ENCODE measurements at regions not wholly inside any gene's neighbourhood (a gene's known extent, or its start where the extent isn't known, plus 50 kb on each side); places are given as distances from the start of the nearest gene placed in this dataset.

DNA sequence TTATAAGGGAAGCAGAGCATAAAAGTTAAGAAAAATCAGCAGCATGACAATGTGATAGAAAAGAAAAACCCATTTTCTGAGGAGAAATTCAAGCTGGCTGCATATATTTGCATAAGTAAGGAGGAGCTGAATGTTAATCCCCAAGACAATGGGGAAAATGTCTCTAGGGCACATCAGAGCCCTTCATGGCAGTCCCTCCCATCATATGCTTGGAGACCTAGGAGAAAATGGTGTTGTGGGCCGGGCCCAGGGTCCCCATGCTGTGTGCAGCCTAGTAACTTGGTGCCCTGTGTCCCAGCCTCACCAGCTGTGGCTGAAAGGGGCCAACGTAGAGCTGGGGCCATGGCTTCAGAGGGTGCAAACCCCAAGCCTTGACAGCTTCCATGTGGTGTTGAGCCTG lies 100.6 kb upstream of the PLPPR4 start (continued):
- TF ChIP-seq, protein P1, sequence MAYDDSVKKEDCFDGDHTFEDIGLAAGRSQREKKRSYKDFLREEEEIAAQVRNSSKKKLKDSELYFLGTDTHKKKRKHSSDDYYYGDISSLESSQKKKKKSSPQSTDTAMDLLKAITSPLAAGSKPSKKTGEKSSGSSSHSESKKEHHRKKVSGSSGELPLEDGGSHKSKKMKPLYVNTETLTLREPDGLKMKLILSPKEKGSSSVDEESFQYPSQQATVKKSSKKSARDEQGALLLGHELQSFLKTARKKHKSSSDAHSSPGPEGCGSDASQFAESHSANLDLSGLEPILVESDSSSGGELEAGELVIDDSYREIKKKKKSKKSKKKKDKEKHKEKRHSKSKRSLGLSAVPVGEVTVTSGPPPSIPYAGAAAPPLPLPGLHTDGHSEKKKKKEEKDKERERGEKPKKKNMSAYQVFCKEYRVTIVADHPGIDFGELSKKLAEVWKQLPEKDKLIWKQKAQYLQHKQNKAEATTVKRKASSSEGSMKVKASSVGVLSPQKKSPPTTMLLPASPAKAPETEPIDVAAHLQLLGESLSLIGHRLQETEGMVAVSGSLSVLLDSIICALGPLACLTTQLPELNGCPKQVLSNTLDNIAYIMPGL (CRISPR knock-in tag; IDR thresholded peaks at IDR 0.05): no peak
- TF ChIP-seq, protein P2, sequence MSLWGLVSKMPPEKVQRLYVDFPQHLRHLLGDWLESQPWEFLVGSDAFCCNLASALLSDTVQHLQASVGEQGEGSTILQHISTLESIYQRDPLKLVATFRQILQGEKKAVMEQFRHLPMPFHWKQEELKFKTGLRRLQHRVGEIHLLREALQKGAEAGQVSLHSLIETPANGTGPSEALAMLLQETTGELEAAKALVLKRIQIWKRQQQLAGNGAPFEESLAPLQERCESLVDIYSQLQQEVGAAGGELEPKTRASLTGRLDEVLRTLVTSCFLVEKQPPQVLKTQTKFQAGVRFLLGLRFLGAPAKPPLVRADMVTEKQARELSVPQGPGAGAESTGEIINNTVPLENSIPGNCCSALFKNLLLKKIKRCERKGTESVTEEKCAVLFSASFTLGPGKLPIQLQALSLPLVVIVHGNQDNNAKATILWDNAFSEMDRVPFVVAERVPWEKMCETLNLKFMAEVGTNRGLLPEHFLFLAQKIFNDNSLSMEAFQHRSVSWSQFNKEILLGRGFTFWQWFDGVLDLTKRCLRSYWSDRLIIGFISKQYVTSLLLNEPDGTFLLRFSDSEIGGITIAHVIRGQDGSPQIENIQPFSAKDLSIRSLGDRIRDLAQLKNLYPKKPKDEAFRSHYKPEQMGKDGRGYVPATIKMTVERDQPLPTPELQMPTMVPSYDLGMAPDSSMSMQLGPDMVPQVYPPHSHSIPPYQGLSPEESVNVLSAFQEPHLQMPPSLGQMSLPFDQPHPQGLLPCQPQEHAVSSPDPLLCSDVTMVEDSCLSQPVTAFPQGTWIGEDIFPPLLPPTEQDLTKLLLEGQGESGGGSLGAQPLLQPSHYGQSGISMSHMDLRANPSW (CRISPR knock-in tag; IDR thresholded peaks at IDR 0.05): no peak
- TF ChIP-seq CHD1 (IDR thresholded peaks at IDR 0.05; ENCODE audit: low read length): no peak

GRCh38 chr1:99170516-99170915 lies 93.8 kb upstream of the PLPPR4 start:
- no peak for FAIRE-seq
- WGBS (ENCODE audit: insufficient coverage, low coverage, missing lambda C conversion rate): 0% methylated on average over 1 of the region's 1 CpG
- no peak for DNase-seq (ENCODE audit: extremely low read depth in 1 of 4, low spot score in 3 of 4)
- in situ Hi-C loops (cut with MboI) (no loop called here), intact Hi-C loops (cut with micrococcal nuclease) (no loop called here)
- no peak for ATAC-seq
- Histone ChIP-seq H3K27me3 (ENCODE audit: control insufficient read depth in 2 of 2, insufficient read depth in 2 of 2, low read length in 2 of 2) (no peaks in the 10 kb centered on the region), H3K9ac (ENCODE audit: insufficient read depth in 1 of 2, low read depth in 2 of 2, low read length in 2 of 2) (no peak overlapping the region), H3K4me1 (replicated peaks in 1 of 2; ENCODE audit: control insufficient read depth in 2 of 2, insufficient read depth in 2 of 2, low read length in 2 of 2) (no peaks in the 10 kb centered on the region), H2AFZ (ENCODE audit: low read depth, low read length) (no peak overlapping the region), H3K9me3 (replicated peaks; ENCODE audit: control insufficient read depth, insufficient read depth, low read depth, low read length) (no peaks in the 10 kb centered on the region), H4K20me1 (replicated peaks; ENCODE audit: control insufficient read depth, insufficient read depth, low read length) (no peaks in the 10 kb centered on the region), H3K36me3 (ENCODE audit: control insufficient read depth, insufficient read depth, low read length) (no peaks in the 10 kb centered on the region), H3K79me2 (ENCODE audit: control insufficient read depth, insufficient read depth, low read length) (no peaks in the 10 kb centered on the region), H3K4me2 (ENCODE audit: insufficient read depth, low read length) (no peak overlapping the region), H3K4me3 (no peak overlapping the region), H3K9me1 (ENCODE audit: control insufficient read depth, insufficient read depth, low read length) (no peaks in the 10 kb centered on the region), H3K27ac (ENCODE audit: extremely low read depth, low read depth, low read length) (no peak overlapping the region)
- POLR2A ChIA-PET: no interaction called here
- 0 out of 2 replicates have a peak, but pooled peaks have one; percentile 33 for TF ChIP-seq JUNB (CRISPR knock-in tag; conservative IDR thresholded peaks at IDR 0.05)
- TF ChIP-seq, protein P3, sequence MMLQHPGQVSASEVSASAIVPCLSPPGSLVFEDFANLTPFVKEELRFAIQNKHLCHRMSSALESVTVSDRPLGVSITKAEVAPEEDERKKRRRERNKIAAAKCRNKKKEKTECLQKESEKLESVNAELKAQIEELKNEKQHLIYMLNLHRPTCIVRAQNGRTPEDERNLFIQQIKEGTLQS (IDR thresholded peaks at IDR 0.05): peak; percentile 44
- TF ChIP-seq, protein P3 (CRISPR knock-in tag; conservative IDR thresholded peaks at IDR 0.05): no peak
- peak; percentile 34; the same call in 1 of the 2 replicates for TF ChIP-seq FOSL1 (tag; conservative IDR thresholded peaks at IDR 0.05)
- no peak for TF ChIP-seq ERF (CRISPR knock-in tag; IDR thresholded peaks at IDR 0.05)
- TF ChIP-seq, protein P4, sequence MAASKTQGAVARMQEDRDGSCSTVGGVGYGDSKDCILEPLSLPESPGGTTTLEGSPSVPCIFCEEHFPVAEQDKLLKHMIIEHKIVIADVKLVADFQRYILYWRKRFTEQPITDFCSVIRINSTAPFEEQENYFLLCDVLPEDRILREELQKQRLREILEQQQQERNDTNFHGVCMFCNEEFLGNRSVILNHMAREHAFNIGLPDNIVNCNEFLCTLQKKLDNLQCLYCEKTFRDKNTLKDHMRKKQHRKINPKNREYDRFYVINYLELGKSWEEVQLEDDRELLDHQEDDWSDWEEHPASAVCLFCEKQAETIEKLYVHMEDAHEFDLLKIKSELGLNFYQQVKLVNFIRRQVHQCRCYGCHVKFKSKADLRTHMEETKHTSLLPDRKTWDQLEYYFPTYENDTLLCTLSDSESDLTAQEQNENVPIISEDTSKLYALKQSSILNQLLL (CRISPR knock-in tag; IDR thresholded peaks at IDR 0.05; ENCODE audit: borderline replicate concordance): no peak
- CTCF ChIA-PET (ENCODE audit: low intra/inter-chr PET ratio): interaction anchor here (0.6 kb wide), 1 partner anchor 535 kb away, joined by 5 read pairs; no protein-coding TSS in a partner anchor
- no TSS peak for BruUV-seq (replicated peaks)

All from K562 (cell line).